Erythroblast (primary cell): ENCODE measurements at regions not wholly inside any gene's neighbourhood (a gene's known extent, or its start where the extent isn't known, plus 50 kb on each side); places are given as distances from the start of the nearest gene placed in this dataset.

Experiments
- DNase-seq, 2 experiments: peaks; one replicate each; lab custom pipeline; 2025; lab: John Stamatoyannopoulos, UW
- GATA1 ChIP-seq: IDR thresholded peaks from 2 replicates; pipeline ENCODE4 v1.6.1; 2011; ENCODE audit warnings: low read depth, mild to moderate bottlenecking, control low read depth, low read length, moderate library complexity
- POLR2A ChIP-seq: IDR thresholded peaks from 2 replicates; pipeline ENCODE4 v1.6.1; 2011; ENCODE audit warnings: mild to moderate bottlenecking, low read length

DNA sequence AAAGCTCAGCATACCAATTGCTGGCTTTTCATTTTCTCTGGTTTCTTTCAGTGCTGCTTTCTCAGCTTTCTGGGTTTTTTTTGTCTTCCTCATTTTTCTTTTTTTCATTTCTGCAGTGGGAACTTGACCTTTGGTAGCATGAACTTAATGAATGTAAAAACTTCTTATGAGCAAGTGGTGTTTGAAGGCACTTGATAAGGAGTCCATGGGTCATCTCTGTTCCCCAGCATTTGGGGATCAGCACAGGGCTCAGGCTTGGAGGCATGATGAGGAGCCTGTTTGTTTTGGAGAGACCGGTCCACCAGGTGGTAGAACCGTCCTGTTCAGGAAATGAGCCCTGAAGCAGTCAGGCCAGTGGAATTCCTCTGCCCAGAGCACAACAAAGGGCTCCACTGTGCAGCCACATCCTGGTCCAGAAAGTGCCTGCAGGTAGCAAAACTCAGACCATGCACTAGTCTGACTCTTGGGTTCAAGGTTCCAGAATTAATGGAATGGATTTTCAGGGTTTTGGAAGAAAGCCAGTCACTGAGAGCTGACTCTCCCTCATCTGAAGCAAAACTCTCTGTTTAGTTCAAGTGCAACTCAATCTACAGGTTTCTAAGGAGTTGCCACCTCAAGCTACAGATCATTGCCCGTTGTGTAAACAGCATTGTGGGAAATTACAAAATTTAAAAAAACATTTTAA lies 52.3 kb upstream of the ADGRF1 start:
- TF ChIP-seq POLR2A (no peak), GATA1 (no peak)
- no peak for DNase-seq

DNA sequence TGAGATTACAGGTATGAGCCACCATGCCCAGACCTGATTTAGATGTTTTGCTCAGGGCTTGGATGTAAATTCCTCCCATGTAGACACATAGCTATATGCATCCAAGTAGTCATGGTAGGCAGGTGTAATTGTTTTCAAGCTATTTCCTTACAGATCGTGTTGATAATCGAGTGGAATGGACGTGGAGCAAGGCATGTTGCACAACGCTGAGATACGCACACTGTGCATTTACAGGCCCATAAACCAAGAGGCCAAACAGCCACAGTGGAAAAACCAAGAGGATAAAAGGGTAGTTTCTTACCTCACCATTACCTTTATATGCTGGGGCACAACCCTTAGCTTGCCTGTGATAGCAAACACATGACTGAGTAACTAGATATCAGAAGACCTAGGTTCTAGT lies 51.0 kb upstream of the ADGRF1 start:
- DNase-seq: no peak
- TF ChIP-seq POLR2A: no peak
- TF ChIP-seq GATA1: no peak

DNA sequence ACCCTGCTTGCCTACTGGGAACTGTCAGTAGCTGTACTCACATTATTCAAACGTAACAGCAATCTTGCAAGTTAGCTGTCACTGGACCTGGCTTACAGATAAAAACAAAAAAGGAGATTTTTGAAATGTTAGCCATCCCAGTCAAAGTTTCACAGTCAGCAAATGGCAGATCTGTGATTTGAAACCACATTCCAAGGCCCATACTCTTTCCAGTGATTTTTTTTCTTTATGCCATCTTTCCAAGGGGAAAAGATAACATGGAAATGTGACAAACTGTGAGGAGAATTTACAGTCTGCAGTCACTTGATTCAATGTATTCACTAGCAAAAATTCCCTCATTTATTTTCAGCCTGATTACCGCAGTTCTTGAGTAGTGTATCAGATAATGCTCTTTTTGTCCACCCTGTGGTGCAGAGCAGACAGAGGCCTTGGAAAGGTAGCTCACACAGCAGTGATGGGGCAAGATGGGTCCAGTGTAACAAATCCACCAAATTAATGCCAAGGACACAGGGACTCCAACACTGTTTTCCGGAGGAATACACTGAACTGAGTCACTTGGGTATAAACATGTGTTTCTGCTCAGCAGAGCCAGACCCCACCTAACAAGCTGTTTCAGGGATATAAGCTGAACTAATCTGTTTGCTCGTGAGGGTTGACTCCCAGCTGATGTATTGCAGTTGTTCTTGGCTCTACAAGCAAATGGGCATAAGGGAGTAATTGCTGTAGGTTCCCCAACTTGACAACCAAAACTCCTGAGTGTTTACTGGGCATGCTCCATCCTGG lies 49.9 kb upstream of the ADGRF1 start:
- TF ChIP-seq GATA1 (no peak), POLR2A (no peak)
- DNase-seq: no peak
